ENCODE measurements at regions not wholly inside any gene's neighbourhood (a gene's known extent, or its start where the extent isn't known, plus 50 kb on each side); places are given as distances from the start of the nearest gene placed in this dataset.

- TF ChIP-seq CREB1 (IDR thresholded peaks at IDR 0.05) = no peak
- no peak for TF ChIP-seq CREB1 (CRISPR knock-in tag; IDR thresholded peaks at IDR 0.05)
- no peak for TF ChIP-seq FOXM1 (CRISPR knock-in tag; IDR thresholded peaks at IDR 0.05)
These were observed 266.4 kb upstream of the CAND1 start for GRCh38 chr12:67002720-67003119.

All from HepG2 (cell line).